Upper lobe of left lung (tissue), 6 donors: ENCODE measurements at regions not wholly inside any gene's neighbourhood (a gene's known extent, or its start where the extent isn't known, plus 50 kb on each side); places are given as distances from the start of the nearest gene placed in this dataset.

Experiments used
- ATAC-seq, 2 donors: fragments of 200-7000 bp; cut with Tn5 transposase; one replicate each; pipeline ENCODE4 v1.9.1; 2022; ENCODE audit warnings: mild to moderate bottlenecking in 2 of 2, moderate library complexity in 2 of 2; ENCODE audit not compliant: low FRiP score in 2 of 2
- DNase-seq, 2 donors: peaks; one replicate each; pipeline ENCODE4 v3.0.0-alpha.2; 2019 to 2020
- H3K27ac ChIP-seq, 4 donors: fragments of 200-600 bp; sonication (generic); one replicate each; pipeline ENCODE4 v1.5.1; 2016 to 2019
- H3K27me3 ChIP-seq, 4 donors: fragments of 200-600 bp; sonication (generic); one replicate each; pipeline ENCODE4 v1.5.1; 2017 to 2019
- H3K36me3 ChIP-seq, 4 donors: fragments of 200-600 bp; sonication (generic); one replicate each; pipeline ENCODE4 v1.5.1; 2016 to 2019
- H3K4me1 ChIP-seq, 4 donors: fragments of 200-600 bp; sonication (generic); one replicate each; pipeline ENCODE4 v1.5.1; 2018 to 2019
- H3K4me3 ChIP-seq, 4 donors: fragments of 200-600 bp; sonication (generic); one replicate each; pipeline ENCODE4 v1.5.1; 2017 to 2019; ENCODE audit warnings: mild to moderate bottlenecking in 2 of 4, moderate library complexity in 1 of 4
- H3K9me3 ChIP-seq, 4 donors: fragments of 200-600 bp; sonication (generic); one replicate each; pipeline ENCODE4 v1.5.1; 2018 to 2019
- EP300 ChIP-seq, 4 donors: sonication (generic); formaldehyde crosslinking; IDR thresholded peaks; one replicate each; pipeline ENCODE4 v1.5.1; 2017; ENCODE audit warnings: antibody characterized with exemption in 4 of 4, control low read depth in 2 of 4
- POLR2A ChIP-seq, 4 donors: fragments of 450-650 bp; IDR thresholded peaks; one replicate each; pipeline ENCODE4 v1.5.1; 2016 to 2017; ENCODE audit warnings: antibody characterized with exemption in 4 of 4, mild to moderate bottlenecking in 2 of 4
- POLR2AphosphoS5 ChIP-seq, 2 donors: sonication (generic); formaldehyde crosslinking; IDR thresholded peaks; one replicate each; pipeline ENCODE4 v1.5.1; 2017; ENCODE audit warnings: antibody characterized with exemption in 2 of 2
- WGBS, 2 donors: methylation state at CpG; one replicate each; pipeline ENCODE4 v1.1.5; 2017 to 2018; 5-methylcytosine and 5-hydroxymethylcytosine counted together
- TF ChIP-seq, protein P1 (sequence below), 6 experiments: fragments of 450-650 bp in 4 of 6; fragments of 200-600 bp in 2 of 6; sonication (generic) in 2 of 6; IDR thresholded peaks; one replicate each; pipeline ENCODE4 v1.5.1; 2016 to 2019; ENCODE audit warnings: antibody characterized with exemption in 6 of 6
- donor health status: DM: no; HTN: no; CAD: no; lungs with moderate emphysema.
- donor health status: DM: no; HTN: yes; CAD: no; lungs with severe emphysema.

DNA sequence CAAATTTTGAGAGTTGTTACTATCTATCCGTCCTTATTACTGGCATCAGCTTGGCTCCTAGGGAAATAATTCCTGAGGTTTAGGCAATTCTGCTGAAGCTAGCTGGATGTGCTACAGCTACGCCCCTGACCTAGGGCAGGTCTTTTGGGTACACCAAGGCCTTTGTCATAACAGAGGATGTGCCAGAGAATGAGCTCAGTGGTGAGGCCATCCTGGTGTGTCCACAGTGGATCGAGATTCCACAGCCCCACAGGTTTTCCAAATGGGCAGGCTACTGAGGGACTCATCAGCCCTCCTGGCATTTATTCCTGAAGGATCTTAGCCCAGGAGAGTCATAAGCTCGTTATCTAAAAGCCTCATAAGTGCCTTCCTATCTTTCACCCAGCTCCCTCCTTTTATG lies 475.2 kb upstream of the USP24 start:
- TF ChIP-seq POLR2AphosphoS5 (IDR thresholded peaks at IDR 0.05) (no peak), POLR2A (IDR thresholded peaks at IDR 0.05) (no peak), EP300 (IDR thresholded peaks at IDR 0.05) (no peak)
- TF ChIP-seq, protein P1, sequence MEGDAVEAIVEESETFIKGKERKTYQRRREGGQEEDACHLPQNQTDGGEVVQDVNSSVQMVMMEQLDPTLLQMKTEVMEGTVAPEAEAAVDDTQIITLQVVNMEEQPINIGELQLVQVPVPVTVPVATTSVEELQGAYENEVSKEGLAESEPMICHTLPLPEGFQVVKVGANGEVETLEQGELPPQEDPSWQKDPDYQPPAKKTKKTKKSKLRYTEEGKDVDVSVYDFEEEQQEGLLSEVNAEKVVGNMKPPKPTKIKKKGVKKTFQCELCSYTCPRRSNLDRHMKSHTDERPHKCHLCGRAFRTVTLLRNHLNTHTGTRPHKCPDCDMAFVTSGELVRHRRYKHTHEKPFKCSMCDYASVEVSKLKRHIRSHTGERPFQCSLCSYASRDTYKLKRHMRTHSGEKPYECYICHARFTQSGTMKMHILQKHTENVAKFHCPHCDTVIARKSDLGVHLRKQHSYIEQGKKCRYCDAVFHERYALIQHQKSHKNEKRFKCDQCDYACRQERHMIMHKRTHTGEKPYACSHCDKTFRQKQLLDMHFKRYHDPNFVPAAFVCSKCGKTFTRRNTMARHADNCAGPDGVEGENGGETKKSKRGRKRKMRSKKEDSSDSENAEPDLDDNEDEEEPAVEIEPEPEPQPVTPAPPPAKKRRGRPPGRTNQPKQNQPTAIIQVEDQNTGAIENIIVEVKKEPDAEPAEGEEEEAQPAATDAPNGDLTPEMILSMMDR (IDR thresholded peaks at IDR 0.05) = no peak
- Histone ChIP-seq H3K9me3 (no peaks in the 10 kb centered on the region), H3K27ac (no peak overlapping the region), H3K4me3 (no peak overlapping the region), H3K4me1 (no peaks in the 10 kb centered on the region), H3K36me3 (no peaks in the 10 kb centered on the region), H3K27me3 (no peaks in the 10 kb centered on the region)
- DNase-seq (no peak), ATAC-seq (peak in 1 of 2 donors; percentile 92)
- 77 to 86% methylated on average over 4 of the region's 4 CpGs for WGBS, 2 donors

DNA sequence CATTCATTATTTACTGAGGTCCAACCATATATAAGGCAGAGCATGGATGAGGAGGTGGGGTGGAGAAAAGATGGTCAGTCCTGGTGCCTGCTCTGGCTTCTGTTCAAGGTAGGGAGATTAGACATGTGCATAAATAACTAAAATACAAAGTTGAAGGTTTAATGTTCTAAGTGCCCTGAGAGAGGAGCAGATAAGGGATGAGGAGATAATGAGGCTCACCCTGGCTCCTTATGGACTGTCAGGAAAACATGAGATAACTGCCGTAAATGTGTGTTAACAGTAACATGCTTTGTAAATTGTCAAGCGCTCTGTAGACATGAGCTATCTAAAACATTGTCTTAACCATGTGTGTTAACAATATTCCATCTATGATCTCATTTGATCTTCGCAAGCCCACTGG lies 474.6 kb upstream of the USP24 start:
- Histone ChIP-seq H3K9me3 (no peaks in the 10 kb centered on the region), H3K27me3 (no peaks in the 10 kb centered on the region), H3K36me3 (no peaks in the 10 kb centered on the region), H3K4me1 (no peaks in the 10 kb centered on the region), H3K27ac (no peak overlapping the region), H3K4me3 (no peak overlapping the region)
- peak in 1 of 2 donors; percentile 68 for ATAC-seq
- TF ChIP-seq POLR2AphosphoS5 (IDR thresholded peaks at IDR 0.05) = no peak
- TF ChIP-seq, protein P1 (IDR thresholded peaks at IDR 0.05) = no peak
- TF ChIP-seq POLR2A (IDR thresholded peaks at IDR 0.05) = no peak
- no peak for TF ChIP-seq EP300 (IDR thresholded peaks at IDR 0.05)
- no peak for DNase-seq
- WGBS, 2 donors = 91 to 97% methylated on average over 3 of the region's 3 CpGs

DNA sequence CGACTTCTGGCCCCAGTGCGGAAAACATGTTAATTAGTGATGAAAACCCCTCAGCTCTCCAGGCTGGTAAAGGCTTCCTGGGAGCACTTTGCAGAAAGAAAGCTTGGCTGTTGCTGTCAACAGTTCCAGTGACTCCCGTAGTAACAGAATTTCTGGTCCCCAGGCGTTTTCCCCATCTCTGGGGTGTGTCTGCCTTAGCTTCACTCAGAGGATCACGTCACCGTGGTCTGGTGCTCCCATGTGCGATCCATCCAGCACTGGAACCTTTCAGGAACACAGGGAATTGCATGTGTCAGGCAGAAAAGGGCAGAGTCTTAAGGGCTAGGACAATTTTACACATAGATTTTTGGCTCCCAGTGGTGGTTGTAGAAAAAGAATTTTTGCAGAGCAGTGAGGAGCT lies 470.4 kb upstream of the USP24 start:
- H3K4me1 ChIP-seq = no peaks in the 10 kb centered on the region
- H3K27ac ChIP-seq = no peak overlapping the region
- DNase-seq = no peak
- H3K27me3 ChIP-seq = no peaks in the 10 kb centered on the region
- TF ChIP-seq, protein P1 (IDR thresholded peaks at IDR 0.05) = no peak
- TF ChIP-seq EP300 (IDR thresholded peaks at IDR 0.05) = no peak
- TF ChIP-seq POLR2AphosphoS5 (IDR thresholded peaks at IDR 0.05) = no peak
- TF ChIP-seq POLR2A (IDR thresholded peaks at IDR 0.05) = no peak
- peak in 1 of 2 donors; percentile 36 for ATAC-seq
- WGBS, 2 donors = 90 to 93% methylated on average over 7 of the region's 7 CpGs
- no peaks in the 10 kb centered on the region for H3K36me3 ChIP-seq
- H3K4me3 ChIP-seq = no peak overlapping the region
- no peaks in the 10 kb centered on the region for H3K9me3 ChIP-seq

DNA sequence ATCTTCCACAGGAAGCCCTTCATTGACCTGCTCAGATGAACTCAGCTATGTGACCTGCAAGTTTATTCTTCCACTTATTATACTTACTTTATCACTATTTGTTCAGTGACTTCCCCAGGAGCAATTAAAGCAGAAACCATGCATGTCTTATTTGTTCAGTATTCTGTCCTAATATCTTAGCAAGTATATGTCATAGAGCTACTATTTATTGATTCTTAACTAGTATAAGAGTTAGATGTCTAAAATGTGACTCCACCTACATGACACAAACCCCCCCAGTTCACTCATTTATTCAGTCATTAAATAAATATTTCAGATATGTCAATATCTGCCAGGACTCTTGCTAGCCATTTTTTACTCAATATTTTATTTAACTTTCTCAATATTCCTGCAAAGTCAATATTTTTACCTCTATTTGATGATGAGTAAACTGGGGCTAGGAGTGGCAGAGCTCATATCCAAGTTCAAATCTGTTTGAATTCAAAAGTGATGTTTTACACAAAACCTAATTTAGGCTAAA lies 469.0 kb upstream of the USP24 start:
- ATAC-seq (no peak), DNase-seq (no peak)
- no peaks in the 10 kb centered on the region for H3K9me3 ChIP-seq

DNA sequence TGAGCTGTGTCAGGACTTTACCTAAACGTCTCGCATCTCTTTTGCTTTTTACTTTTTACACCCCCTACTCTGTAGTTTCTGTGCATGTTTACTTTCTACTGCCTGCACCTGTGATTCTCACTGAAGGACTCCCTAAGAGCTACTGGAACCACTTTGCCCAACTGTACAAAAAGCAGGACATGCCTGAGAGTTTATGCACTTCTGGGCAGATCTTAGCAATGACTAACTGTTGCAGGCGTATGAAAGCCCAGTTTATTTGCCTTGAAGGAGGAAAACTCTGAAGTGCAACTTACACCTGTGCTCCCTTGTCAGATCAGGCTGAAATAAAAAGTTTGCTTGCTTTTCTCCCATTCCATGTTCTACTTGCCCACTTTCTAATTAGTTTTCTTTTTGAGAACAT lies 467.0 kb upstream of the USP24 start:
- Histone ChIP-seq H3K36me3 (no peaks in the 10 kb centered on the region), H3K4me1 (no peaks in the 10 kb centered on the region), H3K27ac (no peak overlapping the region), H3K27me3 (no peaks in the 10 kb centered on the region), H3K9me3 (no peaks in the 10 kb centered on the region), H3K4me3 (no peak overlapping the region)
- ATAC-seq = peak in 1 of 2 donors; percentile 61
- TF ChIP-seq POLR2AphosphoS5 (IDR thresholded peaks at IDR 0.05) (no peak), POLR2A (IDR thresholded peaks at IDR 0.05) (no peak), EP300 (IDR thresholded peaks at IDR 0.05) (no peak)
- TF ChIP-seq, protein P1 (IDR thresholded peaks at IDR 0.05) = no peak
- DNase-seq = peak in 1 of 2 donors; percentile 36
- 63 to 79% methylated on average over 3 of the region's 3 CpGs for WGBS, 2 donors

More for the DNA sequence above, 469.0 kb upstream of the USP24 start:
- H3K36me3 ChIP-seq = no peaks in the 10 kb centered on the region
- H3K27ac ChIP-seq = no peak overlapping the region
- H3K27me3 ChIP-seq = no peaks in the 10 kb centered on the region
- TF ChIP-seq, protein P1 (IDR thresholded peaks at IDR 0.05) = no peak
- no peak for TF ChIP-seq POLR2A (IDR thresholded peaks at IDR 0.05)
- TF ChIP-seq POLR2AphosphoS5 (IDR thresholded peaks at IDR 0.05) = no peak
- TF ChIP-seq EP300 (IDR thresholded peaks at IDR 0.05) = no peak
- no peak overlapping the region for H3K4me3 ChIP-seq
- no peaks in the 10 kb centered on the region for H3K4me1 ChIP-seq
